VCaP (cell line): ENCODE measurements at regions not wholly inside any gene's neighbourhood (a gene's known extent, or its start where the extent isn't known, plus 50 kb on each side); places are given as distances from the start of the nearest gene placed in this dataset.

Experiments used
- H3K27ac ChIP-seq: fragments of 450-650 bp; 2 replicates; pipeline ENCODE4 v1.5.1; 2017
- CTCF ChIP-seq: fragments of 450-650 bp; conservative IDR thresholded peaks from 2 replicates; pipeline ENCODE4 v1.5.1; 2017; ENCODE audit warnings: mild to moderate bottlenecking, moderate library complexity

GRCh38 chr14:21995332-21995731, 321.7 kb upstream of the OR4E1 start:
- H3K27ac ChIP-seq, result no peak overlapping the region
- no peak for TF ChIP-seq CTCF

GRCh38 chr14:21993837-21994236, 320.2 kb upstream of the OR4E1 start:
- no peak overlapping the region for H3K27ac ChIP-seq
- TF ChIP-seq CTCF, result no peak

- TF ChIP-seq CTCF, result no peak
- no peak overlapping the region for H3K27ac ChIP-seq
Observed at GRCh38 chr14:21993070-21993469, 319.5 kb upstream of the OR4E1 start.

- no peak overlapping the region for H3K27ac ChIP-seq
- TF ChIP-seq CTCF, result no peak
Observed at GRCh38 chr14:21991130-21991529, 317.5 kb upstream of the OR4E1 start.

- TF ChIP-seq CTCF, result peak; percentile 73
- no peak overlapping the region for H3K27ac ChIP-seq
Observed at GRCh38 chr14:21990116-21990515, 316.5 kb upstream of the OR4E1 start.

- no peak overlapping the region for H3K27ac ChIP-seq
- no peak for TF ChIP-seq CTCF
Observed at GRCh38 chr14:21989090-21989489, 315.5 kb upstream of the OR4E1 start.

GRCh38 chr14:21988413-21988812, 314.8 kb upstream of the OR4E1 start:
- TF ChIP-seq CTCF, result no peak
- H3K27ac ChIP-seq, result no peak overlapping the region

GRCh38 chr14:21987937-21988336, 314.3 kb upstream of the OR4E1 start:
- H3K27ac ChIP-seq, result no peak overlapping the region

More at GRCh38 chr14:21987937-21988336, 314.3 kb upstream of the OR4E1 start:
- TF ChIP-seq CTCF, result peak; percentile 82
